K562 (cell line): ENCODE measurements at regions not wholly inside any gene's neighbourhood (a gene's known extent, or its start where the extent isn't known, plus 50 kb on each side); places are given as distances from the start of the nearest gene placed in this dataset.

ENCODE experiments used
- ATAC-seq: fragments of 200-7000 bp; cut with Tn5 transposase; 3 replicates; pipeline ENCODE4 v1.9.1; 2020; ENCODE audit warnings: moderate library complexity
- BruUV-seq: library from RNA; stranded (reverse); fragments of 400-500 nt; replicated peaks from 2 replicates; lab custom pipeline; 2021; lab: Mats Ljungman, UMichigan
- CTCF ChIA-PET: fragments of 300-600 bp; formaldehyde crosslinking; extraction: SDS; loops from one replicate; lab custom pipeline; 2021; ENCODE audit warnings: low intra/inter-chr PET ratio; lab: Yijun Ruan, JAX
- POLR2A ChIA-PET: fragments of 300-600, 350-650 bp; sonication (Branson Sonifier 250); formaldehyde crosslinking; extraction: SDS; loops from one replicate; lab custom pipeline; 2021; ENCODE audit warnings: antibody characterized with exemption, inconsistent platforms; lab: Yijun Ruan, JAX
- DNase-seq, 4 experiments: peaks; one replicate each; pipeline versions ENCODE4 v3.0.0 to v3.0.0-alpha.2; 2011 to 2018; ENCODE audit warnings: low spot score in 3 of 4, mixed read lengths in 3 of 4; ENCODE audit errors: extremely low read depth in 1 of 4
- FAIRE-seq: peaks from 2 replicates; lab custom pipeline; 2011; peaks lifted over from hg19 to GRCh38; lab: Jason Lieb, UNC
- H2AFZ ChIP-seq: 2 replicates; pipeline ENCODE4 v1.6.0; 2011; ENCODE audit warnings: low read depth, low read length, control low read depth, inconsistent platforms
- H3K27ac ChIP-seq: fragments of 200-600 bp; 3 replicates; pipeline ENCODE4 v1.8.0; 2011; ENCODE audit warnings: low read depth, mild to moderate bottlenecking, control low read depth, inconsistent platforms, low read length, moderate library complexity, mixed read lengths; ENCODE audit errors: extremely low read depth
- H3K27me3 ChIP-seq, 2 experiments: fragments of 300-600 bp in 1 of 2; 2 replicates in 1 of 2; 3 replicates in 1 of 2; pipeline versions ENCODE4 v1.6.0 to v1.8.0; 2011; ENCODE audit warnings: inconsistent platforms in 2 of 2, low read length in 2 of 2, mild to moderate bottlenecking in 1 of 2, mixed read lengths in 1 of 2, moderate library complexity in 1 of 2; ENCODE audit not compliant: control insufficient read depth in 2 of 2, insufficient read depth in 2 of 2
- H3K36me3 ChIP-seq: fragments of 300-600 bp; 3 replicates; pipeline ENCODE4 v1.8.0; 2011; ENCODE audit warnings: mild to moderate bottlenecking, low read length, inconsistent platforms; ENCODE audit not compliant: control insufficient read depth, insufficient read depth
- H3K4me1 ChIP-seq, 2 experiments: fragments of 200-600 bp in 1 of 2; replicated peaks in 1 of 2; 2 replicates in 1 of 2; 3 replicates in 1 of 2; pipeline versions ENCODE4 v1.5.1 to v1.8.0; 2011; ENCODE audit warnings: inconsistent platforms in 2 of 2, low read length in 2 of 2, mild to moderate bottlenecking in 1 of 2, mixed read lengths in 1 of 2, moderate library complexity in 1 of 2; ENCODE audit not compliant: control insufficient read depth in 2 of 2, insufficient read depth in 2 of 2
- H3K4me2 ChIP-seq: 2 replicates; pipeline ENCODE4 v1.6.1; 2011; ENCODE audit warnings: low read length, control low read depth, inconsistent platforms, mixed read lengths; ENCODE audit not compliant: insufficient read depth
- H3K4me3 ChIP-seq: fragments of 200-600 bp; sonication (generic), shearing (Covaris generic); 2 replicates; pipeline ENCODE4 v1.5.1; 2016; ENCODE audit warnings: control low read depth, inconsistent platforms
- H3K79me2 ChIP-seq: fragments of 200-600 bp; 3 replicates; pipeline ENCODE4 v1.8.0; 2011; ENCODE audit warnings: low read length, inconsistent platforms; ENCODE audit not compliant: control insufficient read depth, insufficient read depth
- H3K9ac ChIP-seq, 2 experiments: 2 replicates each; pipeline versions ENCODE4 v1.6.0 to v1.6.1; 2011; ENCODE audit warnings: low read depth in 2 of 2, low read length in 2 of 2, control low read depth in 1 of 2, inconsistent platforms in 1 of 2, mild to moderate bottlenecking in 1 of 2, mixed read lengths in 1 of 2; ENCODE audit not compliant: insufficient read depth in 1 of 2
- H3K9me1 ChIP-seq: one replicate; pipeline ENCODE4 v1.6.0; 2011; ENCODE audit warnings: inconsistent platforms, mild to moderate bottlenecking, low read length, moderate library complexity; ENCODE audit not compliant: control insufficient read depth, insufficient read depth
- H3K9me3 ChIP-seq: replicated peaks from 2 replicates; pipeline ENCODE4 v1.5.1; 2011; ENCODE audit warnings: low read depth, low read length, inconsistent platforms; ENCODE audit not compliant: control insufficient read depth, insufficient read depth
- H4K20me1 ChIP-seq: replicated peaks from 2 replicates; pipeline ENCODE4 v1.6.1; 2011; ENCODE audit warnings: low read length, inconsistent platforms, mixed read lengths; ENCODE audit not compliant: control insufficient read depth, insufficient read depth
- HNRNPUL1 ChIP-seq: fragments of 200-400 bp; formaldehyde crosslinking; IDR thresholded peaks from 2 replicates; pipeline ENCODE4 v1.6.1; 2017; ENCODE audit warnings: low read length
- KHSRP ChIP-seq: fragments of 450-650 bp; IDR thresholded peaks from 2 replicates; pipeline ENCODE4 v1.6.1; 2017
- KLF6 ChIP-seq: fragments of 250-450 bp; sonication (Bioruptor Pico); IDR thresholded peaks from 2 replicates; pipeline ENCODE4 v1.4.0; 2020; ENCODE audit warnings: mild to moderate bottlenecking, moderate library complexity, borderline replicate concordance
- NUFIP1 ChIP-seq: fragments of 450-650 bp; IDR thresholded peaks from 2 replicates; pipeline ENCODE4 v1.6.1; 2018; ENCODE audit not compliant: partially characterized antibody
- U2AF1 ChIP-seq: fragments of 200-400 bp; formaldehyde crosslinking; optimal IDR thresholded peaks from 2 replicates; pipeline ENCODE3; 2017; ENCODE audit warnings: mild to moderate bottlenecking, low read depth, low read length, moderate library complexity
- YY1 ChIP-seq, 3 experiments: IDR thresholded peaks; 2 replicates each; pipeline ENCODE4 v1.6.1; 2011; ENCODE audit warnings: low read length in 2 of 3, mild to moderate bottlenecking in 2 of 3, moderate library complexity in 2 of 3, borderline replicate concordance in 1 of 3, control low read depth in 1 of 3, low read depth in 1 of 3; ENCODE audit not compliant: insufficient read depth in 3 of 3, insufficient replicate concordance in 2 of 3, control insufficient read depth in 1 of 3, insufficient read length in 1 of 3; ENCODE audit errors: extremely low read depth in 1 of 3
- ZFP30 ChIP-seq: fragments of 250-450 bp; sonication (Bioruptor Pico); IDR thresholded peaks from 2 replicates; pipeline ENCODE4 v1.8.0; 2022; ENCODE audit warnings: moderate library complexity, mild to moderate bottlenecking, inconsistent platforms, borderline replicate concordance
- WGBS: fragments of 100-300 bp; shearing (Covaris generic); methylation state at CpG from one replicate; pipeline ENCODE4 v1.1.6; 2016; ENCODE audit warnings: low coverage, mixed read lengths; ENCODE audit not compliant: insufficient coverage; ENCODE audit errors: missing lambda C conversion rate; 5-methylcytosine and 5-hydroxymethylcytosine counted together
- in situ Hi-C: fragments of 300-500 bp; cut with MboI; formaldehyde crosslinking; loops from 4 replicates; pipeline ENCODE4 v1.15.0; 2018; ENCODE audit warnings: inconsistent platforms, mixed read lengths
- intact Hi-C: fragments of 100-400 bp; cut with micrococcal nuclease; formaldehyde crosslinking; loops from 2 replicates; pipeline ENCODE4 v1.14.2; 2022

DNA sequence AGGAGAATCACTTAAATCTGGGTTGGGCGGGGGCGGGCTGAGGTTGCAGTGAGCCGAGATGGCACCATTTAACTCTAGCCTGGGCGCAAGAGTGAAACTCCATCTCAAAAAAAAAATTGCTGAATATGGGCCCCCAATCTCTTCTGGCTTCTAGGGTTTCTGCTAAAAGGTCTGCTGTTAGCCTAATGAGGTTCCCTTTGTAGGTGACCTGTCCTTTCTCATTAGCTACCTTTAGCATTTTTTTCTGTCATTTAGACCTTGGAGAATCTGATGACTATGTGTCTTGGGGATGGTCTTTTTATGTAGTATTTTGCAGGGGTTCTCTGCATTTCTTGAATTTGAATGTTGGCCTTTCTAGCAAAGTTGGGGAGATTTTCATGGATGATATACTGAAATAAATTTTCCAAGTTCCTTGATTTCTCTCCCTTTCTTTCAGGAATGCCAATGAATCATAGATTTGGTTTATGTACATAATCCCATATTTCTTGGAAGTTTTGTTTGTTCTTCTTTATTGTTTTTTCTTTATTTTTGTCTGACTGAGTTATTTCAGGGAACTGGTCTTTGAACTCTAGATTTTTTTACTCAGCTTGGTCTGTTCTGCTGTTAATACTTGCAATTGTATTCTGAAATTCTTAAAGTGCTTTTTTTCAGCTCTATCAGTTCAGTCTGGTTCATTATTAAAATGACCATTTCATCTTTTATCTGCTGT, 181.5 kb downstream of the TTC6 start:
- H3K9me3 ChIP-seq = no peaks in the 10 kb centered on the region
- CTCF ChIA-PET = no interaction called here
- in situ Hi-C loops = no loop called here
- no peaks in the 10 kb centered on the region for H4K20me1 ChIP-seq
- intact Hi-C loops = no loop called here
- DNase-seq (no peak), FAIRE-seq (no peak), ATAC-seq (no peak)
- H3K79me2 ChIP-seq = no peaks in the 10 kb centered on the region
- no peak overlapping the region for H3K9ac ChIP-seq
- H3K4me1 ChIP-seq = no peaks in the 10 kb centered on the region; a peak in 1 of 5 replicates
- no peak overlapping the region for H3K4me3 ChIP-seq
- no peaks in the 10 kb centered on the region for H3K36me3 ChIP-seq
- no peak overlapping the region for H3K27ac ChIP-seq
- no peak overlapping the region for H2AFZ ChIP-seq
- no TSS peak for BruUV-seq
- no peaks in the 10 kb centered on the region for H3K9me1 ChIP-seq
- WGBS = 0% methylated on average over 1 of the region's 4 CpGs
- TF ChIP-seq KLF6 (CRISPR knock-in tag) = no peak
- no peak for TF ChIP-seq HNRNPUL1
- no peak for TF ChIP-seq KHSRP
- TF ChIP-seq ZFP30 = no peak
- TF ChIP-seq U2AF1 = no peak
- TF ChIP-seq NUFIP1 = no peak
- no peak for TF ChIP-seq YY1 (IDR thresholded peaks at IDR 0.05; ENCODE audit: borderline replicate concordance in 1 of 3, control insufficient read depth in 1 of 3, extremely low read depth in 1 of 3, insufficient read depth in 3 of 3, insufficient read length in 1 of 3, insufficient replicate concordance in 2 of 3, low read depth in 1 of 3, low read length in 2 of 3)
- TF ChIP-seq, all 486 proteins: peak for 0
- POLR2A ChIA-PET = no interaction called here
- no peak overlapping the region for H3K4me2 ChIP-seq
- no peaks in the 10 kb centered on the region for H3K27me3 ChIP-seq
